GM21786 (cell line): ENCODE measurements at regions not wholly inside any gene's neighbourhood (a gene's known extent, or its start where the extent isn't known, plus 50 kb on each side); places are given as distances from the start of the nearest gene placed in this dataset.
"Not testable (repeated sequence)": the region's sequence is repeated elsewhere in the genome, so short reads cannot be mapped to it uniquely, and the experiment has no call there.

Source experiments
- ATAC-seq: cut with Tn5 transposase; IDR thresholded peaks from one replicate; pipeline ENCODE4 v1.9.1; 2021; ENCODE audit not compliant: unreplicated experiment

- no peak for ATAC-seq
These were observed 123.6 kb upstream of the ZNF608 start for GRCh38 chr5:124870070-124870469.

- no peak for ATAC-seq
These were observed 124.9 kb upstream of the ZNF608 start for GRCh38 chr5:124871303-124871702.

GRCh38 chr5:124872086-124872485 is 125.6 kb upstream of the ZNF608 start:
- no peak for ATAC-seq

GRCh38 chr5:124872615-124873014 is 126.2 kb upstream of the ZNF608 start:
- no peak for ATAC-seq

GRCh38 chr5:124873188-124873587 is 126.7 kb upstream of the ZNF608 start:
- no peak for ATAC-seq

- ATAC-seq: no peak
These were observed 127.3 kb upstream of the ZNF608 start for GRCh38 chr5:124873713-124874112.

- no peak for ATAC-seq
These were observed 130.1 kb upstream of the ZNF608 start for GRCh38 chr5:124876566-124876965.

- ATAC-seq: no peak
These were observed 130.5 kb upstream of the ZNF608 start for GRCh38 chr5:124876983-124877382.

- ATAC-seq: no peak
These were observed 131.2 kb upstream of the ZNF608 start for GRCh38 chr5:124877501-124878146.

- no peak for ATAC-seq
These were observed 132.3 kb upstream of the ZNF608 start for GRCh38 chr5:124878583-124879342.

- ATAC-seq: no peak
These were observed 134.7 kb upstream of the ZNF608 start for GRCh38 chr5:124880903-124881697.

GRCh38 chr5:124883681-124884080 is 137.2 kb upstream of the ZNF608 start:
- ATAC-seq: no peak

GRCh38 chr5:124884114-124884513 is 137.7 kb upstream of the ZNF608 start:
- no peak for ATAC-seq

- ATAC-seq: no peak
These were observed 139.1 kb upstream of the ZNF608 start for GRCh38 chr5:124885490-124885889.

- no peak for ATAC-seq
These were observed 140.8 kb upstream of the ZNF608 start for GRCh38 chr5:124887223-124887622.

- ATAC-seq: no peak
These were observed 141.6 kb upstream of the ZNF608 start for GRCh38 chr5:124888050-124888506.

- no peak for ATAC-seq
These were observed 142.4 kb upstream of the ZNF608 start for GRCh38 chr5:124888622-124889485.

GRCh38 chr5:124889486-124889825 is 143.0 kb upstream of the ZNF608 start:
- ATAC-seq: no peak

GRCh38 chr5:124889850-124890249 is 143.4 kb upstream of the ZNF608 start:
- ATAC-seq: no peak

- ATAC-seq: not testable (repeated sequence)
These were observed 144.0 kb upstream of the ZNF608 start for GRCh38 chr5:124890442-124890841.

- no peak for ATAC-seq
These were observed 144.7 kb upstream of the ZNF608 start for GRCh38 chr5:124891179-124891578.
